Embryonic facial prominence (tissue), 1 donor: ENCODE measurements at regions not wholly inside any gene's neighbourhood (a gene's known extent, or its start where the extent isn't known, plus 50 kb on each side); places are given as distances from the start of the nearest gene placed in this dataset.
"Not testable (repeated sequence)": the region's sequence is repeated elsewhere in the genome, so short reads cannot be mapped to it uniquely, and the experiment has no call there.

Source experiments
- DNase-seq: peaks from one replicate; pipeline ENCODE4 v3.0.0-alpha.2; 2016; ENCODE audit errors: extremely low spot score

- no peak for DNase-seq
Observed at GRCh38 chr21:25243808-25244207, 363.5 kb downstream of the MRPL39 start.

GRCh38 chr21:25240974-25241373 lies 366.3 kb downstream of the MRPL39 start:
- no peak for DNase-seq

- DNase-seq, result no peak
Observed at GRCh38 chr21:25234857-25235801, 372.2 kb downstream of the MRPL39 start.

- no peak for DNase-seq
Observed at GRCh38 chr21:25220954-25221353, 386.3 kb downstream of the MRPL39 start.

- no peak for DNase-seq
Observed at GRCh38 chr21:25220169-25220568, 387.1 kb downstream of the MRPL39 start.

GRCh38 chr21:25215698-25216384 lies 391.4 kb downstream of the MRPL39 start:
- DNase-seq, result no peak

- no peak for DNase-seq
Observed at GRCh38 chr21:25214676-25215075, 392.6 kb downstream of the MRPL39 start.

GRCh38 chr21:25199944-25200343 lies 407.3 kb downstream of the MRPL39 start:
- DNase-seq, result no peak

- DNase-seq, result no peak
Observed at GRCh38 chr21:25191141-25191540, 416.1 kb downstream of the MRPL39 start.

- no peak for DNase-seq
Observed at GRCh38 chr21:25189497-25189896, 417.8 kb downstream of the MRPL39 start.

GRCh38 chr21:25188677-25189079 lies 418.6 kb downstream of the MRPL39 start:
- no peak for DNase-seq

GRCh38 chr21:25186273-25186672 lies 421.0 kb downstream of the MRPL39 start:
- DNase-seq, result no peak

GRCh38 chr21:25183577-25183976 lies 423.7 kb downstream of the MRPL39 start:
- no peak for DNase-seq

- DNase-seq, result not testable (repeated sequence)
Observed at GRCh38 chr21:25181690-25182089, 425.6 kb downstream of the MRPL39 start.

GRCh38 chr21:25179116-25179515 lies 428.2 kb downstream of the MRPL39 start:
- no peak for DNase-seq

GRCh38 chr21:25176637-25177412 lies 430.5 kb downstream of the MRPL39 start:
- no peak for DNase-seq

GRCh38 chr21:25175938-25176337 lies 431.3 kb downstream of the MRPL39 start:
- DNase-seq, result no peak

GRCh38 chr21:25171438-25171837 lies 435.8 kb downstream of the MRPL39 start:
- no peak for DNase-seq

- no peak for DNase-seq
Observed at GRCh38 chr21:25170681-25171080, 436.6 kb downstream of the MRPL39 start.

- no peak for DNase-seq
Observed at GRCh38 chr21:25169370-25169769, 437.9 kb downstream of the MRPL39 start.

GRCh38 chr21:25166904-25167303 lies 440.4 kb downstream of the MRPL39 start:
- DNase-seq, result not testable (repeated sequence)

- no peak for DNase-seq
Observed at GRCh38 chr21:25161571-25161970, 445.7 kb downstream of the MRPL39 start.
